Body of pancreas (tissue), 4 donors: ENCODE measurements at regions not wholly inside any gene's neighbourhood (a gene's known extent, or its start where the extent isn't known, plus 50 kb on each side); places are given as distances from the start of the nearest gene placed in this dataset.

Experiments
- POLR2A ChIP-seq, 3 donors: fragments of 450-650 bp; IDR thresholded peaks; one replicate each; pipeline ENCODE4 v1.6.1; 2016; ENCODE audit warnings: antibody characterized with exemption in 3 of 3, mild to moderate bottlenecking in 2 of 3
- TF ChIP-seq, protein P1 (sequence below), 7 experiments: fragments of 450-650 bp in 4 of 7; fragments of 200-600 bp in 3 of 7; sonication (generic) in 3 of 7; IDR thresholded peaks; one replicate each; pipeline ENCODE4 v1.5.1; 2016 to 2019; ENCODE audit warnings: antibody characterized with exemption in 7 of 7

- TF ChIP-seq, protein P1, sequence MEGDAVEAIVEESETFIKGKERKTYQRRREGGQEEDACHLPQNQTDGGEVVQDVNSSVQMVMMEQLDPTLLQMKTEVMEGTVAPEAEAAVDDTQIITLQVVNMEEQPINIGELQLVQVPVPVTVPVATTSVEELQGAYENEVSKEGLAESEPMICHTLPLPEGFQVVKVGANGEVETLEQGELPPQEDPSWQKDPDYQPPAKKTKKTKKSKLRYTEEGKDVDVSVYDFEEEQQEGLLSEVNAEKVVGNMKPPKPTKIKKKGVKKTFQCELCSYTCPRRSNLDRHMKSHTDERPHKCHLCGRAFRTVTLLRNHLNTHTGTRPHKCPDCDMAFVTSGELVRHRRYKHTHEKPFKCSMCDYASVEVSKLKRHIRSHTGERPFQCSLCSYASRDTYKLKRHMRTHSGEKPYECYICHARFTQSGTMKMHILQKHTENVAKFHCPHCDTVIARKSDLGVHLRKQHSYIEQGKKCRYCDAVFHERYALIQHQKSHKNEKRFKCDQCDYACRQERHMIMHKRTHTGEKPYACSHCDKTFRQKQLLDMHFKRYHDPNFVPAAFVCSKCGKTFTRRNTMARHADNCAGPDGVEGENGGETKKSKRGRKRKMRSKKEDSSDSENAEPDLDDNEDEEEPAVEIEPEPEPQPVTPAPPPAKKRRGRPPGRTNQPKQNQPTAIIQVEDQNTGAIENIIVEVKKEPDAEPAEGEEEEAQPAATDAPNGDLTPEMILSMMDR (IDR thresholded peaks at IDR 0.05): no peak
- TF ChIP-seq POLR2A (IDR thresholded peaks at IDR 0.05): no peak
Measured at GRCh38 chr7:145411066-145411465, 575.2 kb upstream of the TPK1 start.
